ENCODE measurements at regions not wholly inside any gene's neighbourhood (a gene's known extent, or its start where the extent isn't known, plus 50 kb on each side); places are given as distances from the start of the nearest gene placed in this dataset.

GRCh38 chr15:95228856-95229555 lies 997.6 kb downstream of the MCTP2 start:
- no peak for TF ChIP-seq POLR2AphosphoS5 (IDR thresholded peaks at IDR 0.05; ENCODE audit: low read depth, low read length)

DNA sequence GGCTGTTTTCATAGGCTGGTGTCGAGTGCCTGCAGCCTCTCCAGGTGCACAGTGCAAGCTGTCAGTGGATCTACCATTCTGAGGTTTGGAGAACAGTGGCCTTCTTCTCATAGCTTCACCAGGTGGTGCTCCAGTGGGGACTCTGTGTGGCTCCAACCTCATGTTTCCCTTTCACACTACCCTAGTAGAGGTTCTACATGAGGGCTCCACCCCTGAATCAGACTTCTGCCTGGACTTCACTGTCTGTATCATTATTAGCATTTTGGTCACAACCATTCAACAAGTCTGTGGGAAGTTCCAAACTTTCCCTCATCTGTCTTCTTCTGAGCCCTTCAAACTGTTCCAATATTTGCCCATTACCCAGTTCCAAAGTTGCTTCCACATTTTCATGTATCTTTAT lies 1003.7 kb downstream of the MCTP2 start:
- TF ChIP-seq, protein P1, sequence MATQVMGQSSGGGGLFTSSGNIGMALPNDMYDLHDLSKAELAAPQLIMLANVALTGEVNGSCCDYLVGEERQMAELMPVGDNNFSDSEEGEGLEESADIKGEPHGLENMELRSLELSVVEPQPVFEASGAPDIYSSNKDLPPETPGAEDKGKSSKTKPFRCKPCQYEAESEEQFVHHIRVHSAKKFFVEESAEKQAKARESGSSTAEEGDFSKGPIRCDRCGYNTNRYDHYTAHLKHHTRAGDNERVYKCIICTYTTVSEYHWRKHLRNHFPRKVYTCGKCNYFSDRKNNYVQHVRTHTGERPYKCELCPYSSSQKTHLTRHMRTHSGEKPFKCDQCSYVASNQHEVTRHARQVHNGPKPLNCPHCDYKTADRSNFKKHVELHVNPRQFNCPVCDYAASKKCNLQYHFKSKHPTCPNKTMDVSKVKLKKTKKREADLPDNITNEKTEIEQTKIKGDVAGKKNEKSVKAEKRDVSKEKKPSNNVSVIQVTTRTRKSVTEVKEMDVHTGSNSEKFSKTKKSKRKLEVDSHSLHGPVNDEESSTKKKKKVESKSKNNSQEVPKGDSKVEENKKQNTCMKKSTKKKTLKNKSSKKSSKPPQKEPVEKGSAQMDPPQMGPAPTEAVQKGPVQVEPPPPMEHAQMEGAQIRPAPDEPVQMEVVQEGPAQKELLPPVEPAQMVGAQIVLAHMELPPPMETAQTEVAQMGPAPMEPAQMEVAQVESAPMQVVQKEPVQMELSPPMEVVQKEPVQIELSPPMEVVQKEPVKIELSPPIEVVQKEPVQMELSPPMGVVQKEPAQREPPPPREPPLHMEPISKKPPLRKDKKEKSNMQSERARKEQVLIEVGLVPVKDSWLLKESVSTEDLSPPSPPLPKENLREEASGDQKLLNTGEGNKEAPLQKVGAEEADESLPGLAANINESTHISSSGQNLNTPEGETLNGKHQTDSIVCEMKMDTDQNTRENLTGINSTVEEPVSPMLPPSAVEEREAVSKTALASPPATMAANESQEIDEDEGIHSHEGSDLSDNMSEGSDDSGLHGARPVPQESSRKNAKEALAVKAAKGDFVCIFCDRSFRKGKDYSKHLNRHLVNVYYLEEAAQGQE (IDR thresholded peaks at IDR 0.05; ENCODE audit: insufficient read depth in 1 of 2, low read depth in 2 of 2, low read length in 2 of 2): no peak
- TF ChIP-seq SIN3A (IDR thresholded peaks at IDR 0.05; ENCODE audit: borderline replicate concordance, insufficient read depth, low read length) (no peak), TAF1 (IDR thresholded peaks at IDR 0.05; ENCODE audit: borderline replicate concordance, insufficient read depth, low read length) (no peak), FOXP2 (optimal IDR thresholded peaks at IDR 0.05; ENCODE audit: borderline replicate concordance, extremely low read depth, extremely low read length, insufficient read depth) (no peak), POLR2AphosphoS5 (IDR thresholded peaks at IDR 0.05; ENCODE audit: low read depth, low read length) (no peak)

DNA sequence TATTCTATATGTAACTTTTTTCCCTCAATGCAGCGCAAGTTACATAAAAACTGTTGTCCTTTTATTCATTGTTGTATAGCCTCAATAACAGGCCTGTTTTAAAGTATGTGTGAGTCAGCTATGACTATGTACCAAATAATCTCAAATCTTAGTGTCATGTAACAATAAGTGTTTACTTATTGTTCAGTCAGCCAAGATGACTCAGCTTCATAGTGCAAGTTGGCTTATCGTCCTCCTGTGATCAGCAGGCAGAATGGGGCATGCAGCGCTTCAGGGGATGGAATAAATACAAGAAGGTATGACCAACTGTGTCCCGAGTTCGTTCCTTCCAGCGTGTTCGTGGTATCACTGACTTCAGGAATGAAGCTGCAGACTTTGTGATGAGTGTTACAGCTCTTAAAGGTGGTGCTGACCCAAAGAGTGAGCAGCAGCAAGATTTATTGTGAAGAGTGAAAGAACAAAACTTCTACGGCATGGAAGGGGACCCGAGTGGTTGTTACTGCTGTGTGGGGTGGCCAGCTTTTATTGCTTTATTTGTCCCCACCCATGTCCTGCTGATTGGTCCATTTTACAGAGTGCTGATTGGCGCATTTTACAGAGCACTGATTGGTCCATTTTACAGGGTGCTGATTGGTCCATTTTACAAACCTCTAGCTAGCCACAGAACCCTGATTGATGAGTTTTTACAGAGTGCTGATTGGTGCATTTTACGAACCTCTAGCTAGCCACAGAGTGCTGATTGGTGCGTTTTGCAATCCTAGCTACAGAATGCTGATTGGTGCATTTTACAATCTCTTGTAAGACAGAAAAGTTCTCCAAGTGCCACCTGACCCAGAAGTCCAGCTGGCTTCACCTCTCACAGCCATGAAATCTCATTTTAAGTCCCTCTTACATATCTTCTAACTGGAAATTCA lies 1016.0 kb downstream of the MCTP2 start:
- TF ChIP-seq, protein P1 (IDR thresholded peaks at IDR 0.05; ENCODE audit: insufficient read depth in 1 of 2, low read depth in 2 of 2, low read length in 2 of 2): no peak
- TF ChIP-seq FOXP2 (optimal IDR thresholded peaks at IDR 0.05; ENCODE audit: borderline replicate concordance, extremely low read depth, extremely low read length, insufficient read depth) (peak; percentile 91), POLR2AphosphoS5 (IDR thresholded peaks at IDR 0.05; ENCODE audit: low read depth, low read length) (no peak)

- TF ChIP-seq TAF1 (IDR thresholded peaks at IDR 0.05; ENCODE audit: borderline replicate concordance, insufficient read depth, low read length) (no peak), SIN3A (IDR thresholded peaks at IDR 0.05; ENCODE audit: borderline replicate concordance, insufficient read depth, low read length) (no peak), FOXP2 (optimal IDR thresholded peaks at IDR 0.05; ENCODE audit: borderline replicate concordance, extremely low read depth, extremely low read length, insufficient read depth) (no peak), POLR2AphosphoS5 (IDR thresholded peaks at IDR 0.05; ENCODE audit: low read depth, low read length) (no peak)
- TF ChIP-seq, protein P1 (IDR thresholded peaks at IDR 0.05; ENCODE audit: insufficient read depth in 1 of 2, low read depth in 2 of 2, low read length in 2 of 2): no peak
Observed at GRCh38 chr15:95249524-95249923, 1018.2 kb downstream of the MCTP2 start.

DNA sequence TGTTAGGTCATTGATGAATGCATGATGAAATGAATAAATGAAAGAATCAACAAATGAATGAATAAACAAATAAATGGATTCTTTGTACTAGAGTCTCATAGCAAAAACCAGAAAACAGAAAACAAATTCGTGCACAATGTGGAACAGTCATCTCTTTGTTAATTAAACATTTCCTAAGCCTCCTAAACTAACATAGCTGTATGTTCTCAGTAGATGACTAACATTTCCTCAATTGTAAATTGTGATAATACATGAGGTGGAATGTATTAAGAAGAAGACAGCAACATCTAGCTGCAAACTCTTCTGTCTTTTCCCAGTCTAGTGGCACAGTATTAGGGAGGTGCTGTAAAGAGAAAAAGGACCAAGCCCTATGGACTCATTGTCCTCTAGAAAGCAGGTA lies 1021.0 kb downstream of the MCTP2 start:
- TF ChIP-seq, protein P1 (IDR thresholded peaks at IDR 0.05; ENCODE audit: insufficient read depth in 1 of 2, low read depth in 2 of 2, low read length in 2 of 2): no peak
- TF ChIP-seq FOXP2 (optimal IDR thresholded peaks at IDR 0.05; ENCODE audit: borderline replicate concordance, extremely low read depth, extremely low read length, insufficient read depth): no peak
- TF ChIP-seq SIN3A (IDR thresholded peaks at IDR 0.05; ENCODE audit: borderline replicate concordance, insufficient read depth, low read length): no peak
- no peak for TF ChIP-seq POLR2AphosphoS5 (IDR thresholded peaks at IDR 0.05; ENCODE audit: low read depth, low read length)
- no peak for TF ChIP-seq TAF1 (IDR thresholded peaks at IDR 0.05; ENCODE audit: borderline replicate concordance, insufficient read depth, low read length)

Data from PFSK-1 (cell line).